NCI-H1417 treated with DMSO at 0.1 percent for 48 hours (cell line): ENCODE measurements at regions not wholly inside any gene's neighbourhood (a gene's known extent, or its start where the extent isn't known, plus 50 kb on each side); places are given as distances from the start of the nearest gene placed in this dataset.
"Not testable (repeated sequence)": the region's sequence is repeated elsewhere in the genome, so short reads cannot be mapped to it uniquely, and the experiment has no call there.

Source experiments
- DNase-seq: peaks from one replicate; lab custom pipeline; 2025; lab: John Stamatoyannopoulos, UW

DNA sequence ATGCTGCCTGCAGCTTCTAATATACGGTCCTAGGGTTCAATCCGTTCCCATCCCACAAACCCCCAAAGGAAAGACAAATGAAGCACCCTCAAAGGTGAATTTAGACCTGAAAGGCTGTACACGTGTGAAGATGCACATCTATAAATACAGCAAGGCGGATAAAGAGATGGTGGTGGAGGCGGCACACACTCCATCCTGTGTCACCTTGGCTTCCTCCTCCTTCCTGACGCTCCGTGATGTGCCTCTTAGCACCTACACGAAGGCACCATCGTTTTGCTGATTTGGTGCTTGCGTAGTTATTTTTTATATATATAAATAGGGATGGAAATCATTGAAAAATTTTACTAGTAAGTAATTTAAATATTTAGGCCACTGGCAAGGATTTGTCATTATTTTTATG, 359.4 kb downstream of the NPHP4 start:
- DNase-seq, result no peak

DNA sequence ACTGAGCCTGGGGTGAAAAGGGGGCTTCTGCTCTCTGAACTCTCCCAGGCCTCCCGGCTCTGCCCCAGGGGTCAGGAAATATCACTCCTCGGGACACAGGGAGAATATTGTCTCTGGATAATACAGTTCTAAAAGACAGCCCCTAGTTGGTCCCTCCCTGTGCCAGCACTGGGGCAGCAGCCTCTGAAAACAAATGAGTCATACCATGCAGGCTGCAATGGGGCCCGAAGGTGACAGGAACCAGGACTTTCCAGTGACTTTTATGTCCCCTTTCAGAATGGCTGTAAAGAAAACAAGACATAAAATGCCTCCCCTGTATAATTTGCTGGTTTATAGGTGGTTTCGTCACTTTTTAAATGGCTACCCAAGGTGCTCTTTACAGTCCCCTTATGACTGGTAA, 360.0 kb downstream of the NPHP4 start:
- DNase-seq, result no peak

DNA sequence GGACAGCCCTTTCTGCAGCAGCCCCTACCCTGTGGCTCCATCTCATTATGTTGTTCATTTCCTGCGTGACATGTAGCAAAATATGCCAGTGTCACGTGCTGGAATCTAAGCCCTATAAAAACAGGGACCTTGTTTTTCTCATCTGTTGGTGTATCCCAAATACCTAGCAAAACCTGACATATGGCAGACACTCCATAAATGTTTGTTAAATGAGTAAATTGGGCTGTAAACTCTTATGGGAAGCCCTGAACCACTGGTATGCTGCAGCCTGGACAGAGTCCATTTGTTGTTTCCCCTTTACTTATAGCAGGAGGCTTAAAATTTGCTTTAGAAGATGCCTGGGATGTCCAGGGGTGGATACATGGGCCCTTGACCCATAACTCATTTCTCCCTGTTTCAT, 363.8 kb downstream of the NPHP4 start:
- no peak for DNase-seq

DNA sequence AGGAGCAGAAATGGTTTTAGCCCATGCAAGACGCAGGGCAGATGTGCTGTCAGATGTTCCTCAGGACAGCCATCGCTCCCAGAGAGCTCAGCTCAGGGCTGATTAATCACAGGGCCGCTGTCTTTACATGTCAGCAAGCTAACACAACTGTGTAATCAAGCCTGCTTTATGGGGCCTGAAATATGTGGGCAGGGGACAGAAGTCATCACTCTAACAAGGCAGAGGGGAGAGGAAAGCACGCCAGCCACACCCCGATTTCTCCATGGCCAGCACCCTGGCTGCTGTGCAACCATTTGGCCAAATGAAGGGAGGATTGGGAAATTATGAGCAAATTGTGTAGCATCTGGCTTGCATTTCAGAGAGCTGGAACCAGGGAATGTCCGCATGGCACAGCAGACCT, 368.8 kb downstream of the NPHP4 start:
- DNase-seq, result no peak

DNA sequence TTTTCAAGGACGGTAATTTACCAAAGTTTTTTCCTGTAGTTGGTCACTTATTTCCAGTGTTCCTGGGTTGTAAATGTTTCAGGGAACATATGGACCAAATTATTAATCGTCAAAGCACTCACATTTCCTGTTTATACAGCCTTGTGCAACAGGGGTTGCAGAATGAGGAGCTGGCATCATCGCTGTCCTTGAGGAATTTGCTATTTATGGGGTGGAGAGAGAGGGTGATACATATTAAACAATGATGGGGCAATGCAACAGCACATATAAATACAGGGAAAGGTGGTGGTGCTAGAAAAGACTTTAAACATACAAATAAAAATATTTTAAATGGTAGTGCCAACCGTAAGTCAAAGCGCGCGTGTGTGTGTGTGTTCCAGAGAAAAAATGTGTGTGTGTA, 369.8 kb downstream of the NPHP4 start:
- no peak for DNase-seq

DNA sequence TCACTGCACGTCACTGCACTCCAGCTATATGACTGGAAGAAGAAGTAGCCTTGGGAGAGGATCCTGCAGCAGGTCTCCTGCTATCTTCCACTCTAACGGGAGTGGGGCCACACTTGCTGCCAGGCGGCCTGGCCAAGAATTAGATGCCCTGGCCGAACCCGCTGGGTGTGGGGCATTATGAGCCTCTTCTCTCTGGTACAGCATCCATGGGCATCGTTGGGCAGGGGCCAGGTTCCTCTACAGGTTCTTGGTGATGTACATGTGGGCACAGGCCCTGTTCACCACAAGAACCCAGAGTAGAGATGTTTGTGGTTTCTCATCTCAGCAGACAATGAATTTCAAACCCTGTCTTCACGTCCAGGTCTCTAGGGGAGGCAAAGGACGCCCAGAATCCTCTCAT, 370.5 kb downstream of the NPHP4 start:
- DNase-seq, result no peak

DNA sequence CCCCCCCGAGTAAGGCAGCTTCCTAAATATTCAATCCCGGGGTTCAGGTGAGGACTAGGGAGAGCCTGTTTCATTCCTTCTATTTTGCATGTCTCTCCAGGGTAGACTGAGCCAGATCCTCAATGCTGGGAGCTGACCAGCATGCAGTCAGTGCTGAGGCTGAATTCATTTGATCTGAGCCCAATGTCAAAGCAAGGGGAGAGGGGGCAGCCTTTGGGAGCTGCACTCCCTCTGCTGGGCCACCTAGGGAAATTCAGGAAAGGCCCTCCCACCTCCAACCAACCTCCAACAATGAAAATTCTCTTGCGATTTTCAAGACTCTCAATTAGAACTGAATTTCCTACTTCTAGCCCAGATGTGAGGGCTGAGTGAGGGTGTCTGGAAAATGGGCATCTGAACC, 371.2 kb downstream of the NPHP4 start:
- DNase-seq, result no peak

DNA sequence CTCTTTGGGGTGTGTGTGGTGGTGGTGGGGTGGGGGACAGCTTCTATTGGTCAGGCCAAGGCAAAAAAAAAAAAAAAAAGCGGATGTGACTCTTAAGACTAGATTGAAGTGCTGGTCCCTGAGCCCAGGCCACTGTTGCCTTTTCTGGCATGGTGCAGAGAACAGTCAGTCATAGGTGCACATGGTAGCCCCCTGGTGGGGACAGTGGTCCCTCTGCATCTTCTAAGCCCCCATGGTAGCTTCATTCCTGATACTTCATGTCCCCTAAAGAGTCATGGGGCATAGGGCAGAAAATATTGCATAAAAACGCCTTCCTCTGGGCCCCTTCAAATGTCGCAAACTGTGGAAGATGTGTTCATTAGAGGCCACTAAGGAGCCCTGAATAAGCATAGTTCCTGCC, 371.8 kb downstream of the NPHP4 start:
- no peak for DNase-seq

DNA sequence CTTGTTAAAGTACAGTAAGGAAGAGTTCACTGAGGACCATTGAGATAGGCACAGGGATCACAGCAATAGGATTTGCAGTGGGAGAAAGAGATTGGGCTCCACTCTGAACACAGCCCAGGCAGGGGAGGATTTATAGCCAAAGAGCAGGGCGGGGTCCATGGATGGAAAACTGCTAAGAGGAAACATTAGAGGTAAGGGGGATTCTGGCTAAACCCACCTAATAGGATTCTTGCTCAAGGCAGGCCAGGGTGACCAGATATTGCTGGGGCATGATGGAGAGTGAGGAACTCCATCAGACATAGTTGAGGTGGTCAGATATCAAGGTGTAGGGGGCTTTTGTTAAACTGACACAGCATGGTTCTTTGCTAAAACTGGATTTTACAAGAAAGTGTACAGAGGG, 372.8 kb downstream of the NPHP4 start:
- DNase-seq, result no peak

DNA sequence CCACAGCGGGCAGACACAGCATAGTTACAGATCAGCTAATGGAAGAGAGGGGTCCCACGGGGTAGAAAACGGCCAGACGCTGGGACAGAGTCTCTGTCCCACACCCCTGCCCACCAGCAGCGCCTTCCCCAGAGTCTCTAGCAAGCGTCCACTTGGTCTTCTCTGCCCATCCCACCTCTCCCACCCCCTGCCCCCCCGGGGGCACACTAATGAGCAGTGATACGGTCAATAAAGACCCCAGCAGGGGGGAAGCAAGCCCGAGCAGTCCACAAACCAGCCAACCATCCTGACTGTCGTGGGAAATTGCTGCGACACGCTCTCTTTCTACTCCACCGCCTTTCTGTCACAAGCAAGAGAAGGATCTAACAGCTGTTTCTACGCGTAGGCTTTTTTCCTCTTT, 374.7 kb downstream of the NPHP4 start:
- no peak for DNase-seq

DNA sequence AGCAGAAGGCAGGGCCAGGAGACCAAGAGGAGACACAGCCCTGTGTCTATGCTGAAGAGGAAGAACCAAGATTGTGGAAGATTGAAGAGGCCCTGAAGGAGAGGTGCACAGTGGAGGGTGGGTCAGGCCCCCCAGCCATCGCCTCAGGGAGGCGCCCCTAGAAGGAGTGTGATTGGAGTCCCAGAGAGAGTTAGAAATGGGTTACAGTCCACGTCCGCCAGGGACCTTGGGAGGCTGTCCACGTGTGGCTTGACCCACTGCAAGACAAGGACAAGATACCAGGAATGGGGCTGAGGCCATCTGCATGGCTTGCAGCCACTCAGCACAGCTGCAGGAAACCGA, 375.1 kb downstream of the NPHP4 start:
- DNase-seq, result no peak

DNA sequence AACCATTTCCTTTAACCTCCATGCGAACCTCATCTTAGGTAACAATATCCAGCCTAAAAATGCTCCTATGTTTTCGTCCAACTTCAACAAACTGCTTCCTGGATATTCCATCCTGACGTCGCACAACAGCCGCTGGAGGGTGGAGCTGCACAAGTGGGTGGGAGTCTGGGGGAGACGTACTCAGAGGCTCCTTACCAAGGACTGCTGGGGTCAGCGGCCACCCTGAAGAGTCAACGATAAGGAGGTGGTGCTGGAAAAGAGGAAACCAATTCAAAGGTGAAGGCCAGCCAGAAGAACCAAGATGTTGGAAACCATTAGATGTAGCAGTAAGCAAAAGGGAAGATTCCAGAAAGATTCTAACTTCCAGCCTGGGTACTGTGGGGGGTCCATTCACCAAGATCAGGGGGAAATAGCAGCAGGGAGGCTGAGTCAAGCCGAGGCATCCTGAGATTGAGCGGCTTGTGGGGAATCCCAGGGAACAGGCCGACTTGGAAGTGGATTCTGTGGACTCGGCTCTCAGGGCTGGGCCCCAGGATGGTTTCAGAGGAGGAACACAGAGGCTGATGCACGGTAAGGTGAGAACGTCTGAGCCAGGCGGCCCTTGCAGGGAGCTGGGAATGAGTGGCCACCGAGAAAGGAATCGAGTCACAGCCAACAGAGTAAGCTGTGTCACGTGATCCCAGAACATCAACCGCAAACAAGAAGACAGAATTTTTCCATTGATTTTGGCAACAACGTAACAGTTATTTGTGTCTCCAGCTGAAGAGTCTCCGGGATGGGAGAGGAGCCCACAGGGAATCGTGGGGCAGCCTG, 375.7 kb downstream of the NPHP4 start:
- no peak for DNase-seq

DNA sequence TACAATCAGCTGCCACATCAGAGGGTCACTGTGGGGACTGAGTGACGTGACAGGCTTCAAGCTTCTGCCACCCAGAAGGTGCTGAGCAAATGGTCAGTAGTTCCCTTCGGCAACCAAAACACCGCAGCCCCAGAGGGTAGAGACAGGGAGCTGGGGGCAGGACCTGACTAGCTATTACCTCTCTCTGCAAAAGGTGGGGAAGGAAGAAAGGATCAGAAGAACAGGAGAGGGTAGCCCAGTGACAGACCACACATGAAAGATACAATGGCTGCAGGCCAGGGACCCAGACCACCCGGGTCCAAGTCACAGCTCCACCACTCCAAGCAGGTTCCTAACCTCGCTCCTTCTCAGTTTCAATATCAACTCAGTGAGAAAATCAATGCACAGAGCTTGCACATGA, 377.1 kb downstream of the NPHP4 start:
- no peak for DNase-seq

DNA sequence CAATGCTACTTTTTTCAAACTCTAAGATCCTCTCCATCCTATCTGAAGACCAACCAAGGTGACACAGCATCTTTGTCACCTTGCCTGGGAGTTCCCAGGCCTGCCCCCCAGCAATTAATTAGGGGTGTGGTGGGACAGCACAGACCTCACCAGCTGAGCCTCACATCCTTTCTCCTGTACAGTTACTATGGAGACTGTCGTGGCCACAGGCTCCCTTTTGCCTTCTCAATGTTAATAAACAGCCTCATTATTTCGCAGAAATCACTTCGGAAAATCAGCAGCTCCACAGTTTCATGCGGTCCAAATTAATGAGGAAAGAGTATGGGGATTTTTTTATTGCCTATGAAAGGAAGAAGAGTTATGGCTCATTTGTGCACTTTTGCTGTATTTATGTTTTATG, 378.3 kb downstream of the NPHP4 start:
- no peak for DNase-seq

DNA sequence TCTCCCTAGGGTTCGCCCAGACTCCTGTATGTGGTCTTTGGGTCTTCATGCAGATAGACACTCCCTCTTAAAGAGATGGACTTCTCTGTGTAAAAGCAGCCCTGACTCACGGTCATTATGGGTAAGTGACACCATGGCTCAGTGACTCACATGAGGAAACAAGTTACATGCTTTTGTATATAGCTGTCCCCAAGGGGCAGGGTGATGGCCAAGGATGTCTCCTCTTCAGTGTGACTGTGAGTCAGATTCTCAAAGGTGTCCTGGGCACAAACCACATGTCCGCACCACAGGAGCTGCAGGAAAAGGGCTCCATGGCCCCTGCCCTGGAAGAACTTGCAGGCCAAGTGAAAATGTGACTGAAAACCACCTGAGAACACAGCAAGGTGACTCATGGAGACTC, 380.4 kb downstream of the NPHP4 start:
- DNase-seq, result no peak

DNA sequence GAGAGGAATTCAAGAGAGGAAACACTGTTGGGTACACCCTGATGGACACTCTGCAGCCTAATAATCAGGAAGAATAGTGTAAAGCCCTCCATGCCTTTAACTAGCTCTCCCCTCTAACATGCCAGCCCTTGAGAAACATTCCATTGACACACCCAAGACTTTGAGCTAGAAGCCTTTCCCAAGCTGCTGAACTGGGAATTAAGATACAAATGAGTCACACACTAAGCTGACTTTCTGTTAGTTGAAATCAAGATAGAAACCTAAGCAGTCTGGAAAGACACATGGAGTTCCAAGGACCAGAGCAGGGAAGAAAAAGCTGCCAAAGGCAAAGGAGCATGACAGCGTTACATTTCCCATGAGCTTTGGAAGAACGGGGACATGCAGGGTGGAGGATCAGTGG, 380.8 kb downstream of the NPHP4 start:
- no peak for DNase-seq

DNA sequence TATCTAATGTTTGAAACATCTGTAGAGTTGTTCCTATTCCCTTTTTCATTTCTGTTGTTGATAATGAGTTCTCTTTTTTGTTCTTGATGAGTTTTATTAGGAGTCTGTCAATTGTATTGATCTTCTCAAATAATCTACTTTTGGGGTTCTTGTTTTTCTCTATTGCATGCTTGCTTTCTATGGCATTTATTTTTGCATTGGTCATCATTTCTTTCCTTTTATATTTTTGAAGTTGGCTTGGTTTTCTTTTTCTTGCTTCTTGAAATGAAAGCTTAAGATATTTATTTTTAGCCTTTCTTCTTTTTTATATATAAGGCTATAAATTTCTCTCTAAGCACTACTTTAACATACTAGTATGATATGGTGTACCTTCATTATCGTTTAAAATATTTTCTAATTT, 381.8 kb downstream of the NPHP4 start:
- DNase-seq, result no peak

DNA sequence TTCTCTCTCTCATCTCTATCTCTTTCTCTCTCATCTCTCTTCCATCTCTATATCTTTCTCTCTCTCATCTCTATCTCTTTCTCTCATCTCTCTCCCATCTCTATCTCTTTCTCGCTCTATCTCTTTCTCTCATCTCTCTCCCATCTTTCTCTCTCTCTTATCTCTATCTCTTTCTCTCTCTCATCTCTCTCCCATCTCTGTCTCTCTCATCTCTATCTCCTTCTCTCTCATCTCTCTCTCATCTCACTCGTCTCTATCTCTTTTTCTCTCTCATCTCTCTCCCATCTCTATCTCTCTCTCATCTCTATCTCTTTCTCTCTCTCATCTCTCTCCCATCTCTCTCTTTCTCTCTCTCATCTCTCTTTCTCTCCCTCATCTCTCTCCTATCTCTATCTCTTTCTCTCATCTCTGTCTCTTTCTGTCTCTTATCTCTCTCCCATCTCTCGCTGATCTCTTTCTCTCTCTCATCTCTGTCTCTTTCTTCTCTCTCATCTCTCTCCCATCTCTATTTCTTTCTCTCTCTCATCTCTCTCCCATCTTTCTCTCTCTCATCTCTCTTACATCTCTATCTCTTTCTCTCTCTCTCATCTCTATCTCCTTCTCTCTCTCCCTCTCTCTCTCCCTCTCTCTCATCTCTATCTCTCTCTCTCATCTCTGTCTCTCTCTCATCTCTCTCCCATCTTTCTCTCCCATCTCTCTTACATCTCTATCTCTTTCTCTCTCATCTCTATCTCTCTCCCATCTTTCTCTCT, 388.7 kb downstream of the NPHP4 start:
- no peak for DNase-seq

DNA sequence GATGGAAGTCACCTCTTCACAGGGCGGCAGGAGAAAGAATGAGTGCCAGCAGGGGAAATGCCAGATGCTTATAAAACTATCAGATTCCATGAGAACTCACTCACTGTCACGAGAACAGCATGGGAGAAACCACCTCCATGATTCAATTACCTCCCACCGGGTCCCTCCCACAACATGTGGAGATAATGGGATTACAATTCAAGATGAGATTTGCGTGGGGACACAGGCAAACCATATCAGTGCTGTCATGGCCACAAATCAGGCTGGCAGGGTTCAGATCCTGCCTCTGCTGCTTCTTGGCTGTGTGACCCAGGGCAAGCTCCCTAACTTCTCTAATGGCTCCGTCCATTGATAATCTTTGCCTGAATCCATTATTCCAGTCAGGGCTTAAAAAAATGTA, 389.5 kb downstream of the NPHP4 start:
- not testable (repeated sequence) for DNase-seq

DNA sequence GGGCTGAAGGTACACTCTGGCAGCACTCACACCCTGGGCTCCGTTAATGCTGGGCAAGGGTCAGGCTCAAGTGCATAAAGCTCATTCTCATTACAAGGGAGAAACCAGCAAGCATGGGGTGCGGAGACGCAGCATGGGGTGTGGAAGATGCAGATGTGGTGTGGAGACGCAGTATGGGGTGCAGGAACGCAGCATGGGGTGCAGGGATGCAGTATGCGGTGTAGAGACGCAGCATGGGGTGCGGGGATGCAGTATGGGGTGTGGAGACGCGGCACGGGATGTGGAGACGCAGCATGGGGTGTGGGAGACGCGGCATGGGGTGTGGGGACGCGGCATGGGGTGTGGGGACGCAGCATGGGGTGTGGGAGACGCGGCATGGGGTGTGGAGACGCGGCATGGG, 390.7 kb downstream of the NPHP4 start:
- DNase-seq, result no peak

DNA sequence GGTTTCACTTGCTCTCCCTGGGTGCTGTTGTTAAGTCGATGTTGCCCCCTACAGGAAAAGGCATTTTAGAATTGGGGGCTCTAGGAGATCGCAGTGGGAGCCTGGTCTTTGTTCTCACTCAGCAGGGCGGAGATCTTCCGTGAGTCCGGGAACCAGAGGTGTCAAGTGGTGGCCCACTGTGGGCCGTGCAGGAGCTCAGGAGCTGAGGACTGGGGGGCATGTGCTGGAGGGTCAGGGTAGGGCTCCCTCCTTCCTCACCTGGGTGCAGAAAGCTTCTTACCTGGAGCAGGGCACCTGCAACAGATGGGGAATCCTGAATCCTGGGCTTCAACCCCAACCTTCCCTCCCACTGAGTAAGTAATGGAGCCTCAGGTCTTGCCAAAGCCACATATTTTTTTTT, 392.7 kb downstream of the NPHP4 start:
- DNase-seq, result no peak

DNA sequence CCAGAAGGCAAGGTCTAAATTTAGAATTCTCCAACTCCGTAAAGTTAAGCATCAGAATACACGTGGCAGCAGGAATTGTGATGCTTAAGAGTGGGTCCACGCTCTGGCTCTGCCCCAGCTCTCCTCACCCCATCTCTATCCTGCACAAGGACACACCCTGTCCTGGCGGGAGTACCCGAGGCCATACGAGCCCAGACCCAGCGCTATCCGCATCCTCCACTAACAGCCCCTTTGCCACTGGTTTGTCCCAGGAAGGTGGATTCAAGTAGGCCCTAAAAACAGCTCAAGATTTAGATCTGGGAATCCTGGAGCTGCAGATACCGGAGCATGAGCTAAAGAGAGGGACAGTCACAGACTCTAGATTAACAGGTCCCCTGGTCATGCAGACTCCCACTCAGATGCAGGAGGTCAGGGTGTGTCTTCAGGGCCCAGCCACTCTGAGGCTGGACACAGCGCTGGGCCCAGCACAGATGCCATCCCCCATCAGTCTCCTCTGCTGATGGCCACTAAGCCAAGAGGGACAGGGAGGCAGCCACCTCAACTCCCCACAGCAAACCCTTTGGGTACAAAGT, 393.3 kb downstream of the NPHP4 start:
- no peak for DNase-seq

DNA sequence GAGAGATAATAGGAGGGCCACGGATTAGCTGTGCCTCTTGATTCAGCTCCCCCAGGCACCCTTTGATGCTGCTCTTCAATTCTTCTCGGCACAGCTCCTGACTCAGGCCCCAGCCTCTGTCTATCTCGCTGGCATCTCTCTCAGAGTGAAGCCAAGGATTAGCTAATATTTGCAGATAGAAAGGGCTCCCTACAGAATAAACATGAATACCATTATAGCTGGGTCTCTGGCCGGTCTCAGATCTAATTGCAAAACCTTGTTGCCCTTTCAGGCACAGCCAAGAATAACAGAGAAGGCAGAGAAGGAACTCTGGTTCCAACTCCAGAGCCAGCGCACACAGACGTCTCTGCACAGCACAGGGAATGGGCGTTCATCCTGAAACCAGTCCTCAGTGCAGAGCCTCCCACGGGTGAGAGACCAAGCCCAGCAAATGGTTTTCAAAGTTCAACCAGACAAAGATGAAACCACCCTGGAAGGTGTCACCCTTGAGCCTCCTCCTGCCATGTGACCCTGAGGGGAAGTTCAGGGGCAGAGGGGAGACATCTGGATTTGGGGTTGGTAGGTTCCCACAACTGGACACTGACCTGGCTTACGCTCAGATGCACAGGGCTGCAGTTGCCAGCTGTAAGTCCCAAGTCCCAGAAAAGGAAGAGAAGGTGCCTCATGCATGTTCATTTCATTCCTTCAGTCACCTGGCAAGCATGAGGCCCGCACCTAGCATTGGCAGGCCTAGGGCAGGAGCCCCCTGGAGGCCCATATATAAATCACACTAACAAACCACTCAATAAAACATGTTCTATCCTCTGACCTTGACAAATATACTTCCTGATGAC, 394.0 kb downstream of the NPHP4 start:
- DNase-seq, result no peak
